ENCODE measurements at regions not wholly inside any gene's neighbourhood (a gene's known extent, or its start where the extent isn't known, plus 50 kb on each side); places are given as distances from the start of the nearest gene placed in this dataset.

DNA sequence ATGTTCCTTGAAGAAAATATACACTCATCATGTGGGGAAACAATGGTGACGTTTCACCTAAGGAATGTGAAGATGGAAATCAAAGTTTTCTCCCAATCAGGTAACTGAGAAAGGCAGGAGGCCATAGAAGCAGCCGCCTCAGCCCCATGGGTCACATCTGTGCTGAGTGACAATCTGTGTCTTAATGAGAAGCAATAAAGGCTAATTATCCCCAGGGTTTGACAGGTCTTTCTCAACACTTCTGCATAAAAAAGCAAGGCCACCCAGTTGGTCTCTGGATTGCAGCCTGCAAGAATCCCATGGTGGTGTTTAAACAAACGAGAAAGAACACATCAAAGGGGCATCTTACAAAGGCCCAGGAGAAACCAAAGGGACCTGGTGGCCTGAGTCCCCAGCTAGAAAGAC, 91.1 kb upstream of the TNS3 start:
- TF ChIP-seq, protein P1, sequence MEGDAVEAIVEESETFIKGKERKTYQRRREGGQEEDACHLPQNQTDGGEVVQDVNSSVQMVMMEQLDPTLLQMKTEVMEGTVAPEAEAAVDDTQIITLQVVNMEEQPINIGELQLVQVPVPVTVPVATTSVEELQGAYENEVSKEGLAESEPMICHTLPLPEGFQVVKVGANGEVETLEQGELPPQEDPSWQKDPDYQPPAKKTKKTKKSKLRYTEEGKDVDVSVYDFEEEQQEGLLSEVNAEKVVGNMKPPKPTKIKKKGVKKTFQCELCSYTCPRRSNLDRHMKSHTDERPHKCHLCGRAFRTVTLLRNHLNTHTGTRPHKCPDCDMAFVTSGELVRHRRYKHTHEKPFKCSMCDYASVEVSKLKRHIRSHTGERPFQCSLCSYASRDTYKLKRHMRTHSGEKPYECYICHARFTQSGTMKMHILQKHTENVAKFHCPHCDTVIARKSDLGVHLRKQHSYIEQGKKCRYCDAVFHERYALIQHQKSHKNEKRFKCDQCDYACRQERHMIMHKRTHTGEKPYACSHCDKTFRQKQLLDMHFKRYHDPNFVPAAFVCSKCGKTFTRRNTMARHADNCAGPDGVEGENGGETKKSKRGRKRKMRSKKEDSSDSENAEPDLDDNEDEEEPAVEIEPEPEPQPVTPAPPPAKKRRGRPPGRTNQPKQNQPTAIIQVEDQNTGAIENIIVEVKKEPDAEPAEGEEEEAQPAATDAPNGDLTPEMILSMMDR (IDR thresholded peaks at IDR 0.05; ENCODE audit: poor library complexity) = no peak
- TF ChIP-seq EZH2 (IDR thresholded peaks at IDR 0.05; ENCODE audit: borderline replicate concordance) = no peak
- TF ChIP-seq EZH2phosphoT487 (IDR thresholded peaks at IDR 0.05; ENCODE audit: low read depth, severe bottlenecking, unreplicated experiment) = no peak
